ENCODE measurements at regions not wholly inside any gene's neighbourhood (a gene's known extent, or its start where the extent isn't known, plus 50 kb on each side); places are given as distances from the start of the nearest gene placed in this dataset.

DNA sequence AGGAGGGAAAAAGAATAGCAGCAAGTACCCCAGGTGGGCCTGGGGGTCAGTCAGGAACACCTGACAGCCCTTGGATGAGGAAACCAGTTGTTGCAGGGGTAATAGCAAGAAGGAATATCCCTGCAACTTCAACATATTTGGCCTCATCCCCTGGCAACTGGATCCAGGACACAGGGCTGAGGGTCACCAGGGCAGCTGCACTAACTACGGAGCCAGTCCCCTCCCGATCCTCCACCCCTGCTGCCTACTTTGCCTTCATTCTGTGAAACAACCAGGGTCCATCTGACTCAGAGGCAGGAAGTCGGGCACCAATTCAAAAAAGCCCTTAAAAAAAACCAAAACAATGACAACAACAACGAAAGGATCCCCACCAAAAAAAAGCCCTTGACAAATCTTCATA is 52.9 kb downstream of the FRMPD3 start:
- H3K4me1 ChIP-seq = no peaks in the 10 kb centered on the region
- no peak overlapping the region for H3K4me3 ChIP-seq
- H3K36me3 ChIP-seq = no peaks in the 10 kb centered on the region
- no peaks in the 10 kb centered on the region for H3K9me3 ChIP-seq
- no peak overlapping the region for H3K27ac ChIP-seq
- no peak for DNase-seq
- TF ChIP-seq POLR2A (IDR thresholded peaks at IDR 0.05) (no peak), CTCF (IDR thresholded peaks at IDR 0.05 in 4 of 5, conservative IDR thresholded peaks at IDR 0.05 in 1 of 5) (no peak)
- no peak for ATAC-seq
- H3K27me3 ChIP-seq = peaks cover 5 to 30% (median 14%) of the 10 kb centered on the region in 3 donors
- intact Hi-C loops (cut with DNase I; ENCODE audit: low total_unique reads) (no loop called here), in situ Hi-C loops (cut with MboI; ENCODE audit: low sequenced_read_pairs in 4 of 4) (no loop called here)

GRCh38 chrX:107504006-107504405 is 54.6 kb downstream of the FRMPD3 start:
- DNase-seq = peak; percentile 5 to 59
- Histone ChIP-seq H3K4me3 (no peak overlapping the region), H3K27ac (no peak overlapping the region), H3K27me3 (peaks cover 5 to 32% (median 18%) of the 10 kb centered on the region in 3 donors), H3K4me1 (no peaks in the 10 kb centered on the region), H3K9me3 (no peaks in the 10 kb centered on the region), H3K36me3 (no peaks in the 10 kb centered on the region)
- no peak for ATAC-seq
- no peak for TF ChIP-seq POLR2A (IDR thresholded peaks at IDR 0.05)
- no peak for TF ChIP-seq CTCF (IDR thresholded peaks at IDR 0.05 in 4 of 5, conservative IDR thresholded peaks at IDR 0.05 in 1 of 5)
- intact Hi-C loops (cut with DNase I; ENCODE audit: low total_unique reads) = no loop called here
- in situ Hi-C loops (cut with MboI; ENCODE audit: low sequenced_read_pairs in 4 of 4) = no loop called here

GRCh38 chrX:107505223-107505622 is 55.8 kb downstream of the FRMPD3 start:
- DNase-seq = no peak
- Histone ChIP-seq H3K27ac (no peak overlapping the region), H3K27me3 (peaks cover 5 to 33% (median 18%) of the 10 kb centered on the region in 3 donors), H3K4me3 (no peak overlapping the region), H3K9me3 (no peaks in the 10 kb centered on the region), H3K36me3 (no peaks in the 10 kb centered on the region), H3K4me1 (no peaks in the 10 kb centered on the region)
- intact Hi-C loops (cut with DNase I; ENCODE audit: low total_unique reads) = no loop called here
- no peak for ATAC-seq
- no peak for TF ChIP-seq POLR2A (IDR thresholded peaks at IDR 0.05)
- TF ChIP-seq CTCF (IDR thresholded peaks at IDR 0.05 in 4 of 5, conservative IDR thresholded peaks at IDR 0.05 in 1 of 5) = no peak
- in situ Hi-C loops (cut with MboI; ENCODE audit: low sequenced_read_pairs in 4 of 4) = no loop called here

GRCh38 chrX:107506596-107507031 is 57.2 kb downstream of the FRMPD3 start:
- peaks cover 5 to 33% (median 18%) of the 10 kb centered on the region in 3 donors for H3K27me3 ChIP-seq
- H3K4me1 ChIP-seq = no peaks in the 10 kb centered on the region
- no peak for DNase-seq
- H3K4me3 ChIP-seq = no peak overlapping the region
- no peaks in the 10 kb centered on the region for H3K36me3 ChIP-seq
- H3K9me3 ChIP-seq = no peaks in the 10 kb centered on the region
- in situ Hi-C loops (cut with MboI; ENCODE audit: low sequenced_read_pairs in 4 of 4) = no loop called here
- H3K27ac ChIP-seq = no peak overlapping the region
- intact Hi-C loops (cut with DNase I; ENCODE audit: low total_unique reads) = no loop called here
- TF ChIP-seq POLR2A (IDR thresholded peaks at IDR 0.05) = no peak
- no peak for TF ChIP-seq CTCF (IDR thresholded peaks at IDR 0.05 in 4 of 5, conservative IDR thresholded peaks at IDR 0.05 in 1 of 5)
- ATAC-seq = no peak

DNA sequence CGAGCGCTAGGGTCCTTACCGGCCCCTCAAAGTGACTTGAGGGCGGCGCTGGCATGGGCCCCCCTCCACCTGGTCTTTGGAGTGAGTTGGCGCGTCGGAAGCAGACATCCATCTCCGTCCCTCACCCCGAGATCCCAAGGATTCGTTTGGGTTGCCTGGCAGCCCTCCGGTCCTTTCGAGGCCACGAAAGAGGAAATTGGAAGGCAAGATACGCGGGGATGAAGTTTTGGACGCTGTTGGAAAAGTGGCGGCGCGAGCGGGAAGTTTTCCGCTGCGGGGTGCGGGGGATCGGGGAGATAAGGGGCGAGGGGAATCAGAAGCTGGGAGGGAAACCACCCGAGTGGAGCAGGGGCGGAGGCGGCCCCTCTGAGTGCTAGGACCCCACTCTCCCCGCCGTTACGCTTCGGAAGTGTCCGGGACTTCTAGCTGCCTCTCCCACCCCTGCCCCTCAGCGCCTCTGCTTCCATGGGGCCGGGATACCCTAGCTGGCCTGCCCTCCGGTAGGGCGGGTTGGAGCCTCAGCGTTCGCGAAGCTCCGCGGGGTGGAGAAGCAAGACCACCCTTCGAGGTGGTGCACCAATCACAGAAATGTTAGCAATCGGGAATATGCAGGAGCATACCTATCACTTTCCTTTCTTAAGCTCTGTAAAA is 57.8 kb downstream of the FRMPD3 start:
- Histone ChIP-seq H3K27ac (no peak overlapping the region), H3K36me3 (no peaks in the 10 kb centered on the region), H3K4me1 (no peaks in the 10 kb centered on the region), H3K4me3 (no peak overlapping the region), H3K27me3 (peaks cover 5 to 33% (median 18%) of the 10 kb centered on the region in 3 donors), H3K9me3 (no peaks in the 10 kb centered on the region)
- TF ChIP-seq POLR2A (IDR thresholded peaks at IDR 0.05) (no peak), CTCF (IDR thresholded peaks at IDR 0.05 in 4 of 5, conservative IDR thresholded peaks at IDR 0.05 in 1 of 5) (no peak)
- intact Hi-C loops (cut with DNase I; ENCODE audit: low total_unique reads) (no loop called here), in situ Hi-C loops (cut with MboI; ENCODE audit: low sequenced_read_pairs in 4 of 4) (no loop called here)
- no peak for DNase-seq
- ATAC-seq = no peak
